H1 (cell line): ENCODE measurements at regions not wholly inside any gene's neighbourhood (a gene's known extent, or its start where the extent isn't known, plus 50 kb on each side); places are given as distances from the start of the nearest gene placed in this dataset.

Experiments
- CBX5 ChIP-seq: fragments of 300-800, 300-1000 bp; sonication (generic); IDR thresholded peaks from 2 replicates; pipeline ENCODE4 v1.7.1; 2016; ENCODE audit warnings: antibody characterized with exemption, low read length, low read depth
- SRF ChIP-seq: IDR thresholded peaks from 2 replicates; pipeline ENCODE4 v1.6.1; 2011; ENCODE audit warnings: mild to moderate bottlenecking, low read depth, low read length, moderate library complexity

DNA sequence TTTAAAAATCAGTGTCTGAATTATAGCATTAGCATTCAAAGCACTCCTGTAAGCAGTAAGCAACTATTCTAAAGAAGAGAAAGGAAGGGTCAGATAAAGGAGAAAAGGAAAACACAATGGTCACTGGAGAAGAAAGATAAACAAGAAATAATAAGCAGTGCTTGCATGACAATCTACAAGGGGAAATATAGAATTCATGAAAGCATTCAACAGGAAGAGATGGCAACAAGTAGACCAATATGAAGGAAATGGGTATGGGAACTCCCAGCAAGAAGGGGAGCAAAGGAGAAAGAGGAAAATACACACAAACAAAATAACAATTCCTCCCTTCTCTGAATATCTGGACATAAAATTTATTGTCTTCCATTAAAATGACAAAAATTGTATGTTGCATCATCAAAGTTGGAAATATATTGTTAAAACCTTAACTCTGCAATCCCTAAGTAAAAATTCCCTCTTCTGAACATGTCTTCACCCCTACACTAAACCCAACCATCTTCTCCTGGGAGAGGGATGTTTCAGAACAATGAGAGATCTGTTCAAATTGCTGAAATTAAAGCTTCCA is 206.3 kb upstream of the SAMSN1 start (continued):
- TF ChIP-seq SRF (no peak), CBX5 (no peak)
- TF ChIP-seq, all 59 proteins: peak for 0
